Mammary epithelial cell (primary cell): ENCODE measurements at regions not wholly inside any gene's neighbourhood (a gene's known extent, or its start where the extent isn't known, plus 50 kb on each side); places are given as distances from the start of the nearest gene placed in this dataset.

Experiments
- EZH2 ChIP-seq: IDR thresholded peaks from 2 replicates; pipeline ENCODE4 v1.6.1; 2012; ENCODE audit warnings: low read length, inconsistent platforms, borderline replicate concordance
- TF ChIP-seq, protein P1 (sequence below), 2 donors: IDR thresholded peaks in 1 of 2; conservative IDR thresholded peaks in 1 of 2; 2 replicates each; pipeline ENCODE4 v1.5.1; 2011 to 2012; ENCODE audit warnings: inconsistent platforms in 2 of 2, low read length in 2 of 2, mild to moderate bottlenecking in 2 of 2, control low read depth in 1 of 2, low read depth in 1 of 2; ENCODE audit not compliant: insufficient read depth in 1 of 2; ENCODE audit errors: extremely low read depth in 1 of 2

DNA sequence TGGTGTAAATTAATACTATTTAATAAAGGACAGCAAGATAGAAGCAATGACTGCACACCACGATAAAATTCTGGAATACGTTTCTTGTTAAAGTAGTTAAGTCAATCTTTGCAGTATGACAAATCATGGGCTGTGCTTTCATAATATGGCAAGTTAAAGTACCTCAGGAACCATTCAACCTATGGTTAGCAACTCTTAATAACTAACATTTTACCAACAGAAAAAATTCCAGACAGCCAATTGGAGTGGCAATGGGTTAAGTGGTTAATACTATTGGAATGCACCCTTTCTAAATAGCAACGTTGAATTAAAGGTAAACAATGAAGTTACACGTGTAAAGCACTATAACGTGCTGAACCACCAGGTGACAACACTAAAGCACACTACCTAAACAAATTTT lies 72.4 kb upstream of the ZCCHC13 start:
- TF ChIP-seq, protein P1, sequence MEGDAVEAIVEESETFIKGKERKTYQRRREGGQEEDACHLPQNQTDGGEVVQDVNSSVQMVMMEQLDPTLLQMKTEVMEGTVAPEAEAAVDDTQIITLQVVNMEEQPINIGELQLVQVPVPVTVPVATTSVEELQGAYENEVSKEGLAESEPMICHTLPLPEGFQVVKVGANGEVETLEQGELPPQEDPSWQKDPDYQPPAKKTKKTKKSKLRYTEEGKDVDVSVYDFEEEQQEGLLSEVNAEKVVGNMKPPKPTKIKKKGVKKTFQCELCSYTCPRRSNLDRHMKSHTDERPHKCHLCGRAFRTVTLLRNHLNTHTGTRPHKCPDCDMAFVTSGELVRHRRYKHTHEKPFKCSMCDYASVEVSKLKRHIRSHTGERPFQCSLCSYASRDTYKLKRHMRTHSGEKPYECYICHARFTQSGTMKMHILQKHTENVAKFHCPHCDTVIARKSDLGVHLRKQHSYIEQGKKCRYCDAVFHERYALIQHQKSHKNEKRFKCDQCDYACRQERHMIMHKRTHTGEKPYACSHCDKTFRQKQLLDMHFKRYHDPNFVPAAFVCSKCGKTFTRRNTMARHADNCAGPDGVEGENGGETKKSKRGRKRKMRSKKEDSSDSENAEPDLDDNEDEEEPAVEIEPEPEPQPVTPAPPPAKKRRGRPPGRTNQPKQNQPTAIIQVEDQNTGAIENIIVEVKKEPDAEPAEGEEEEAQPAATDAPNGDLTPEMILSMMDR (conservative IDR thresholded peaks at IDR 0.05 in 1 of 2, IDR thresholded peaks at IDR 0.05 in 1 of 2; ENCODE audit: extremely low read depth in 1 of 2, insufficient read depth in 1 of 2, low read depth in 1 of 2, low read length in 2 of 2), result no peak
- TF ChIP-seq EZH2, result no peak
